ENCODE measurements at regions not wholly inside any gene's neighbourhood (a gene's known extent, or its start where the extent isn't known, plus 50 kb on each side); places are given as distances from the start of the nearest gene placed in this dataset.

GRCh38 chr1:121518726-121519041, 333.9 kb downstream of the SRGAP2C start:
- TF ChIP-seq EZH2 (IDR thresholded peaks at IDR 0.05; ENCODE audit: borderline replicate concordance, low read length), result no peak
- no peak for TF ChIP-seq CTCF (conservative IDR thresholded peaks at IDR 0.05 in 1 of 2, IDR thresholded peaks at IDR 0.05 in 1 of 2; ENCODE audit: extremely low read depth in 1 of 2, insufficient read depth in 1 of 2, low read depth in 1 of 2, low read length in 2 of 2)
